ENCODE measurements at regions not wholly inside any gene's neighbourhood (a gene's known extent, or its start where the extent isn't known, plus 50 kb on each side); places are given as distances from the start of the nearest gene placed in this dataset.
"Not testable (repeated sequence)": the region's sequence is repeated elsewhere in the genome, so short reads cannot be mapped to it uniquely, and the experiment has no call there.

DNA sequence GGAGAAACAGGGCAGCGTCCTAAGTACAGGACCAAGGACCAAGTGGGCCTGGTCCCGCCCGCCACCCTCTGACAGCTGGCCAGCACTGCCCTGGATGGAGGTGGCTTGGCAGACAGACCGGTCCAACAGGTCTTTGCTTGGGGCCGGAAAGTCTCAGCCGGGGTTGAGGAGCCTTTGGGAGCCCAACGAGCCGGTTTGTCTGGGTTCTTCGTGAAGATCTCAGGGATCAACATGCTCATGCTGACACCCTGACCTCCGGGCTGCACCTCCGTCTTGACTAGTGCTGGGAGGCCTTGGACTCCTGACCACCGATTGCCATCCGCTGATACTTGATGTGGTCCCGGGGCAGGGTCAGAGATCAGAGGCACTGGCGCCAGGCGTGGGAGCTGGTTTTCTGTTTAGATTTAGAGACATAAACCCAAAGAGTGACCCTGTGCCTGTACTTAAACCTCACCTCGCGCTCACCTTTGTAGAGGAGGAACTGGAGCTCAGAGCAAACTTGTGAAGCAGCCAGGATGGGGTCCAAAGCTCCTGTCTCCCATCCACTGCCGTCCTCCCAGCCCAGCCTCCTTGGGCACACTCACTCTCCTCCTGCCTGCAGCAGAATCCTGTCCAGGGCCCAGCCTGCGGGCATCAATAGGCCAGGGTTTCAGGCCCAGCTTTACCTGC is 92.1 kb upstream of the GSE1 start:
- DNase-seq: no peak

DNA sequence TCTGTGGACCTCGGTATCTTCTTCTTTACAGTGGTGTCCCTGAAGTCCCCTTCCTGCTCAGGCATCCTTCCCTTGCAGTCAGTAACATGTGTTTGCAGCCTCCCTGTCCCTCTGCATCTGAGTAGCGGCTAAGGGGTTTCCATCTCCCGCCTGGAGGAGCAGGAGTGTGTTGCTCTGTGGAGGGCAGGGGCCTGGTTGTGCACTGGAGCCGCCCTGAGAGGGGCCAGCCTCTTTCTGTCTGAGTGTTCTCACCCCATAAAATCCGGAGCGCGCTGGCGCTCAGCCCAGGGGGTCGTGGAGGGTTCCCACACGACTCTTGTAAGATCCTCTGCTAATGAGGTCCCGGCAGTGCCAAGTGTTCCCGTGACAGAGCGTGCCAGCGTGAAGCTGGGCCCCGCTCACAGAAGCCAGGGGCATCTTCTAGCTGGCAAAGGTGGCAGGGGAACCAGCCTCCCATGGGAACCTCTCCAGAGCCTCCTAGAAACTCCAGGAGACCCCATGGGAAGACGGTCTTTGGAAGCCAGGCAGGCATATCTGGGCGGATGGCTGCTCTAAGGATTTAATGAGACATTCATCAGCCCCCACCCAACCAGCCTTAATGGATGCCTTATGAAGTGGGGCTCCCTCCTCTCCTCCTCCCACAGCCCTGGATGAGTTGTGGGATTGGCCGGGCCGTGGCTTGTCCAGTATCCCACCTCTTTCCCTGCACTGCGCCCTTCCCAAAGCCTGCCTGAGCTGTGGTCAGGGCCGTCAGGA is 91.4 kb upstream of the GSE1 start:
- no peak for DNase-seq

DNA sequence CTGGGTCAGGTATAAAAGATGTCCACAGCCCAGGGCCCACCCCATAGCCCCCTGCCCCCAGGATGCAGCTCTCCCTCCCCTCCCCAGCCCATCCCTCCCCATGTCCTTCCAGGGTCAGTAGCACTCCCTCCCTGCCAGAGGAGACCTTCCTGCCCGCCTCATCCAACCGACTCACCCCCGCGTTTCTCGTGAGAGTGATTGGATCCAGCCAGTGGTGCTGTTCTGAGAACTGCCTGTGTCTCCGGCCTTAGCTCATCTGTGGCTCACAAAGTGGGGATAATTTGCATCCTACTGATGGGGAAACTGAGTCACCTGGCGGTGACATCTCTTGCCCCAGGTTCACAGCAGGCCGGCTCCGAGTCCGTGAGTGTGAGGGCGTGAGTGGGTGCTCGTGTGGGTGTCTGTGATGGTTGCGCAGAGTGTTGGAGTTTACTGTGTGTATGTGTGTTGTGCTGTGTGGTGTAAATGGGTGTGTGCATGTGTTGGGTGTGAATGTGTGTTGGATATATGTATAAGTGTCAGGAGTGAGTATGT is 90.7 kb upstream of the GSE1 start:
- DNase-seq: no peak

DNA sequence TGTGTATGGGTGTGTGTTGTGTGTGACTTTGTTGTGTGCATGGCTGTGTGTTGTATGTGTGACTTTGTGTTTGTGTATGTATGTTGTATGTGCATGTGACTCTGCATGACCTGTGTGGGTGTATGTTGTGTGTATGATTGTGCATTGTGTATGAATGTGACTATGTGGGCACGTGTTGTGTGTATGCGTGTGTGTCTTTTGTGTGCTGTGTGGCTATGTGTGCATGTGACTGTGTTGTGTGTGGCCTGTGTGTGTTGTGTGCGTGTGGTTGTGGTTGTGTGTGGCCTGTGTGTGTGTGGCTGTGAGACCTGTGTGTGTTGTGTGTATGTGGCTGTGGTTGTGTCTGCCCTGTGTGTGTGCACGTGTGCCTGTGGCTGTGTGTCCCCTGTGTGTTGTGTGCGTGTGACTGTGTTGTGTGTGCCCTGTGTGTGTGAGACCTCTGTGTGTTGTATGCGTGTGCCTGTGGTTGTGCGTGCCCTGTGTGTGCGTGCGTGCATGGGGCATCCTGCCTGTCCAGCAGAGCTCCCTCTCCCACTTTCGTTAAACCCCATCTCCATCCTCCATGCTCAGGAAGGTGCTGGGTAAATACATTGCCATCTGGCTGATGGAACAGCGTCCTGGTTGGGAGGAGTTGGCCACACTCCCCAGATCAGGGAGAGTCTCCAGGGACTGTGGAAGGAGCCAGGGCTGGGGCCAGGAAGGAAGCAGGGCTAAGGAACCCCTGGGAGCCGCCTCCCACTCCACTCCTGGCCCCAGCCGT is 90.1 kb upstream of the GSE1 start:
- DNase-seq: no peak

DNA sequence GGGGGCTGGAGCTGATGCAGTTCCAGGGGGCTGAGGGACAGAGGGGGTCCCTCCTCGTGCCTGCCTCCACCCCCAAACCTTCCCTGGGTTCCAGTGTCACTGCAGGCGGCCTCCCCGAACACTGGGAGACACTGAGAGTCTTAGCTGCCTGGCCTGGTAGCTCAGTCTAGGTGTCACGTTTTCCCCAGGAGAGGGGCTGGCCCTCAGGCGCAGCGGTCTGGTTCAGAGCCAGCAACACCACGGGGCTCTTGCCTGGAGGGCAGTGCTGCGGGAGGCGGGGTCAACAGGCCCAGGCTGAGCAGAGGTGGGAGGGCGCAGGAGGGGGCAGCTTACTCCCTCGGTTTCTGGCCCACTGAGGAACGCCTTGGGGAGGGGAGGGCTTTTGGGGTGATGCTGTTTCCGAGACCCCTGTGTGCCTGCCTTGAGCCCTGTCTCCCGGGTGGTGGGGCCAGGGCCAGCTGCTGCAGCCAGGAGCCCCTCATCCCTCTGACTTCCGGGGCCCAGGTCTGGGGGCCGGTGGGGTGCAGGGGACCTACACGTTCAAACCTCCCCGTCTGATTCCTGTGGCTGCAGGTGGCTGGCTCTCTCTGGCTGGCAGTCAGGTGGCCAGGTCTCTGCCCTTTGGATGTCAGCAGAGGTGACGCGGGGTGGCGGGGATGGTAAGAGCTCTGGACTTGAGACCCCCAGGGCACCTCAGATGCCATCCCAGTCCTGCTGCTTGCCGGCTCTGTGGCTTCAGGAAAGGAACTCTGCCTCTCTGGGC is 89.3 kb upstream of the GSE1 start:
- no peak for DNase-seq

DNA sequence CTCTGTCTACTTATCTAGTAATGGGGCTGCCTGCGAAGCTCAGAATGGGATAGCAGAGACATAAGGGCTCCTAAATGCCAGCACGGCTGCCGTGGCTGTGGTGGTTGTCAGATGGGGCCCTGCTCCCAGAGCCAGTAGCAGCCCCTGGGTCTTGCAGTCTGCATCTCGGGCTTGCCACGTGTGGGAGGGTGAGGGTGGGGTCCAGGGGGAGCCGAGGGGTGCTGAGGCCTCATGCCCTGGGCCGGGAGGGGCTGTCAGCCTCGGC is 88.8 kb upstream of the GSE1 start:
- DNase-seq: no peak

DNA sequence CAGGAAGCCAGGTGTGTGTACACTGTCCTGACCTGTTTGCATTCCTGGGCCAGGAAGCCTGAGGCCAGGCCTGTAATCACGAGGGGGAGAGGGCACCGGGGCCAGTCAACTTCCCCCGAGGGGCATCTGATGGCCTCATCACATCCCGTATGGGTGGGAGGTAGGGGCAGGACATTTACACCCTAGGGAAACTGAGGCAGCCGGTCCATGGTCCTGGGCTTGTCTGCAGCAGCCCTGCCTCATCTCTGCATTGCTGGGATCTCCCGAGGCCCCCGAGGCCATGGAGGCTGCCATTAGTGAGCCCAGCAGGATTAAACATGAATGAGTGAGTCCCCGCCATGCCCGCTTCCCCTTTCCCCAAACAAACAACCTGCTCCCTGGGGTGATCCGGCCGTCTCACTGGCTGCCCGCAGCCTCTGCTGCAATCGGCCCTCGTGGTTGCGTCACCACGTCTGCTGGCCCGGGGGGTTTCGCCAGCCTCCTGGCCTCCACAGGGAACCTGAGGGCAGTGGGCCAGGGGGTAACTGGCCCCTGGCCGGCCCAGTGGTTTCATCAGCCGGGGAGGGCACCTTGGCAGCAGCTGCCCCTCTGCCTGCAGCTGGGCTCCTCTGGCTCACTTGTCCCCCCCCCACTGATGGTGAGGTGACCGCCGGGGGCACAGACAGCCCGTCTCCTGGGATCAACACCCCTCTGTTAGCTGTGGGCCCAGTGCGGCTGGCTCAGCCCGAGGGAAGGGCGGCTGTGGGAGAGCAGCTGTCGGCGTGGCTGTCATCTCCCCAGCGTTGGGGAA is 88.3 kb upstream of the GSE1 start:
- DNase-seq: no peak

DNA sequence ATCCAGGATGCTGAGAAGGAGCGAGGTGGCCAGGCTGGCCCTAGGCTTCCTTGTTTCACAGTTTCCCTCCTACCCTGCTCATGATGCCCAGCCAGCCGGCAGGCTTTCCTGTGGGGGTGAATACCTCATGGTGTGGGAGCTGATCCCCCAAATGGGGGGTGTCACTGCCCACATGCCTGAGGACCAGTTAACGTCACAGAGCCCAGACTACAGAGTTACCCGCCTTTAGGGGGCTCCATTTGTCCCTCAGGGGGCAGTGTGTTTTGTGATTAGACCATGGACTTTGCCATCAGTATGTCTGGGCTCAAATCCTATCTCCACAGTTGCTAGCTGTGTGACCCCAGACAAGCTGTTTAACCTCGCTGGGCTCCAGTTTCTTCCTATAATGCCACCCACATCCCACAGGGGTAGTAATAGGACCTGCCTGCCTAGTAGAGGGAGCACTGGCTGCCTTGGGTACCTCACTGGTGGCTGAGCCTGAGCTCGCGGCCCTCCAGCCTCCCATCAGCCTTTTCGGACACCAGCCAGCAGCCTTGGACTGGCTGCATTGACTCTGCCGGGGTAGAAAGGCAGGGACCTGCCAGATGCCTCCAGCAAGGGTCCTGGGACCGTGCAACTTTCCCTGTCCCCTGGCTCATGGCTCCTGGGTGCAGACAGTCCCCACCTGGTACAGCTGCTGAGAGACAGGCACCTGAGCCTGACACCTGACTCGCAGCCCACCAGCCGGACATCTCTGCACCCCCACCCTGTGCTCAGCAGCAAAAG is 87.5 kb upstream of the GSE1 start:
- no peak for DNase-seq

DNA sequence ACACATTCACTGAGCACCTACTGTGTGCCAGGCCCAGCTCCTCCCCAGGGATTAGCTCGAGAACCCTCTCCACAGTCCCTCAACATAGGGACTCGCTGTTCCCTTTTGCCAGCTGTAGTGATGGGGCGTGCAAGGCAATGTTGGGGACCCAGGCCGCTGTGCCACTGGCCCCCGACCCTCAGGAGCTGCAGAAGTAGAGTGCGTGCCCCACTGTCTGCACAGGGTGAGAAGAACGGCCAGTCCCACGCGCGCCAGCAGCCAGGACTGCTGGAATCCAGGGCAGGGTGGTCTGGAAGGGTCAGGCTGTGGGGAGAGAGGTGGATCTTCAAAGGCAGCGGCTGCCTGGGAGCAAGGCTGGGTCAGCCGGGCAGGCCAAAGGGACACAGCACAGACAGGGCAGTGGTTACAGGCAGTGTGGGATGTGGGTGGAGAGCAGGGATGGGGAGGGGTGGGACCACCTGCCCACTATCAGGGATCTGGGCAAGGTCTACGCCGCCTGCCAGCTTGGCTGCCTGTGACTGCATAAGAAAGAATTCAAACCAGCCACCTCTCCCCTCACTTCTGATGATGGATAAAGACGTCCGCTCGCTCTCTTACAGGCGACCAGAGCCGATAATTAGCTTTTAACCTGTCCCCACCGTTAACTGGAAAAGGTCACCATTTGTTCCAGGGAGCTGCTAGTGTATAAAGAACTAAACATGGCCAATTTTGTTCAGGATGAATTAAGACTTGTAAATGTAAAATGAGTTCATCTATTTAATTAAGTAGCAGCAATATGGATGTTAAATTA is 86.7 kb upstream of the GSE1 start:
- DNase-seq: no peak

DNA sequence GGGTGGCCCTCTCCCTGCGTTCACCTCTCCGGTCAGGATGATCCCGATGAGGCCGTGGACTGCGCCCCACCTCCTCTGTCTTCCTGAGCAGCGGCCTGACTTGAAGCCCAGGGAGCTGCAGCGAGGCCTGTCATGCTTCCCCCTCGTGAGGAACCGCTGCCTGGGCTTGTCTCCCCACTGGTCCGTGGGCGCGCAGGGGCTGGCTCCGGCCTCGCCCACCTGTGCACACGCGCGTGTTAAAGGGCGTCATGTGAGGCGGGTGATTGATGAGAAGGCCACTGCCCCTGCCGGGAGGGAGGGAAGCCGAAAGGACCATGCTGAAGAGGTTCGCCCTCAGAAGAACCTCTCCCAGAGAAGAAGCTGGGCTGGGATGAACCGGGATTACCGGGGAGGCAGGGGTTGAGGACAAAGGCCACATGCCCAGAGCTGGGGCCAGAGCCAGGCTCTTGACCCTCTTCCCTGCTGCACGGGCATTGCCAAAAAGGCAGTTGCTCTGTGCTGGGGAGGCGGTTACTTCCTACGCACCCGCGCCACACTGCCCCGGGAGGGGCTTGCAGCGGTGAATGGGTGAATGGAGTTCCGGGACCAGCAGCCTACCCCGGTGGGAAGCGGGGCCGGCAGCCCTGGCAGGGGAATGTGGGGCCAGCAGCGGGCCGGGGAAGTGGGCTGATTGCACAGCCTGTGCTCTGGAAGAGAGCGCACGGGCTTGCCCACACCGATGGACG is 85.9 kb upstream of the GSE1 start:
- DNase-seq: no peak

DNA sequence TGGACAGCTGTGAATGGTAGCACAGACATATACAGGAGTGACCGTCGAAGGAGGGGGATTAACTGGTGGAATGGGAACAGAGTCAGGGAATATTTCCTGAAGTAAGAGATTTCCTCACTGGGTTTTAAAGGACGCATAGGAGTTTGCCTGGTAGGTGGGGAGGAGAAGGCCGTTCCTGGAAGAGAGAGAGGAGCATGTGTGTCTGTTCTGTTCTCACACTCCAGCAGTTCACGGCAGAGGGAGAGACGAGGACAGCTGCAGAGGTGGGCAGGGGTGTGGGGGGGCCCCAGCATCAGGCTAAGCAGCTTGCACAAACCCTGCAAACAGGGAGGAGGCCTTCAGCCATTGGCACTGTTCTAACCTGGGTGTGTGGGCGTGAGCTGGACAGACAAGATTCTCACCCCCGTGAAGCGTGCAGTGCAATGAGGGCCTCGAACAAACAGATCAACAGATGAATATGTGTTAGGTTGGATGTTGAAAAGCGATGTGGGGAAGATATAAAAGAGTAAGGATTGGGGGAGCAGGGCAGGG is 85.3 kb upstream of the GSE1 start:
- no peak for DNase-seq

DNA sequence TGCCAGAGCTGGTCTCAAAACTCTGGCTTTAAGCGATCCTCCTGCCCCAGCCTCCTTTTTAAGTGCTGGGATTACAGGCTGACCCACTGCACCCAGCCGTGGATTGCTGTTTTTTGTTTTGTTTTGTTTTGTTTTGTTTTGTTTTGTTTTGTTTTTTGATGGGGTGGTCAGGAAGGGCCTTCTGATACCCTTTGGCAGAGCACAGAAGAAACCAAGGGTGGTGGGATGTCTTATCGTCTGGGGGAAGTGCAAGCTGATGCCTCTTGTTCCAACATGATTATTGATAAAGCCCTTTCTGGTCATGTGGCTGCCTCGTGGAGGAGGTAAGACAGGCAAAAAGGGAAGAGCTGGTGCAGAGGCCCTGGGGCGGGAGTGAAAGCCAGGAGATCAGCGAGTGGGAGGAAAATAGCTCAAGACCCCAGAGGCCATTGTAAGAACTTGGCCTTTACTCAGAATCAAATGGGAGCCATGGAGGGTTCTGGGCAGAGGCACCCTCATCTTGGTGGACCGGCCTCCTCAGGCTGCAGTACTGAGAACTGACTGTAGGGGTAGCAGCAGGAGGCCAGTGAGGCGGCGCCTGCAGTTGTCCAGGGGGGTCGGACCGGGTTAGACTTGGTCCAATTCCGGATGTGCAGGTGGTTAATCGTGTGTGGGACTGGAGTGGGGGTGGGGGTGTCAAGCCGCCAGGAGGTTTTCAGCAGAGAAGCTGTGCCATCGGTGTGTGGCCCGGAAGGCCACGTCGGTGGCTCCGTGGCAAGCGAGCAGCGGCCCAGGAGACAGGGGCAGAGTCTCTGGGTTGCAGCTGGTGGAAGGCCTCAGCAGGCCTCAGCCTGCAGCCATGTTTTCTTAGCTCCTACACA is 84.4 kb upstream of the GSE1 start:
- no peak for DNase-seq

DNA sequence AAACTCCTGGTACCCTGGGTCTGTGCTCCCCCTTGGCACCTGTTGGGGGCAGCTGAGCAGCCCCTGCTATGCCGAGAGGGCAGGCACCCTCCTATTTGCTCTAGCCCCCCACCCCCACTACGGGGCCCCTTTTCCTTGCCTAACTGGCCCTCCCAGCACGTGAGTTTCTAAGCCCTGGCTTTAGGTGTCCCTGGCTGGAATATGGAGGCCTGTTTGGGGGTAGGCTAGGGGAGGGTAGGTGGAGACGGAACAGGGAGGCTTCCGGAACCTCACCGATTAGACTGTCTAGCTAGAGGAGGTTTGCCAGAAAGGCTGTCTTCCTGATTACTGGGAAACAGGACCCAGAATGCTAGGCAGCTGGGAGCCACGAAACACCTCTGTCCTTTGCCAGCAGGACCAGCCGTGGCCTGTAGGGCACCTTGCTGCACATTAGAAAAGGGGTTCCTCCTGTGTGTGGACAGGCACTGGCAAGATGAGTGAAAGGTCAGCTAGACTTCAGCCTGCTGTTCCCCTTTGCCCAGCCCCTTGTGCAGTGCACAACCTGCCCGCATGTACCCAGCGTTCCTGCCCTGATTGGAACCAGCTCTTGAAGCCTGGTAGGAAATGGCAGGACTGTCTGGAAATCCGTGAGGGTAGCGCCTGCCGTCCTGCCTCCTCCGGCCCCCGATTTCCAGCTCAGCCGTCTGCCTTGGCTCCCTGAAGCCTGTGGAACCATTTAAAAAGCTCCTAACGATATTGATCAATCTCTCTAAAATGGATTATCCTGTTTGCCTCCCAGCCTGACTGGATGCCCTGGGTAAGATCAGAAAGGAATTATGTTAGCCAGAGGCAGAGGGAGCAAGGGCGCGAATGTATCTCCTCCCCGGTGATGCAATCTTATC is 83.4 kb upstream of the GSE1 start:
- no peak for DNase-seq

DNA sequence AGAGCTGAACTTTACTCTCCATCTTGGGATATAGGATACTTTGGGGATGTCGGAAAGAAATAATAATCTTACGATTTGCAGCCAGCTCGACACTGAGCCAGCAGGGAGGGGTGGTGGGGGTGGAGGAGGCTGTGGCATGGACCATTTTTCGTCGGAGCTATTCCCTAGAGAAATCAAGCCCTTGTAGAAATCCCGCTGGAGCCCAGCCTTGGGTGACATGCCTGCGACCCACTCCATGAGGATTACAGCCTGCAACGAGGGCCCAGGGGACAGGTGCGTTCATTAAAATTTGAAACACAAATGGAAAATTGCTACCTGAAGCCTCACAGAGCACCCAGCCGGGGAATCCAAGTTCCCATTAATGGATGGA is 82.8 kb upstream of the GSE1 start:
- no peak for DNase-seq

DNA sequence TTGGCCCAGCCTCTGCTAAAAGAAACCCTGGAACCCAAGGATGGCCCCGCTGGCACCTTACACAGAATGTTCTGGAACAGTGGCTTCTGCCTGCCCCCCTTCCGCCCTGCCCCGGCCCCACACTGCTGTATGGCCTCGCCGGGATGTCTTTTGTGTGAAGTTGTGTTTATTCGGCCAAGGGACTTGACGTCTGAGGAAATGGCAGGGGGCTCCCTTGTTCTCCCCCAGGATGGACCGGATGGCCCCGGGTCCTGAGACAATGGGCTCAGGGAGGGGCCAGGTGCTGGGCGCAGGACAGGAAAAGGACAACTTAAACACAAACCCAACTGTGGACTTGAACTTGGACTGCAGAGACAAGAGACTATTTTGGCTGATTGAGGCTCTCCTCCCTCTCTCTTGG is 81.6 kb upstream of the GSE1 start:
- DNase-seq: no peak

DNA sequence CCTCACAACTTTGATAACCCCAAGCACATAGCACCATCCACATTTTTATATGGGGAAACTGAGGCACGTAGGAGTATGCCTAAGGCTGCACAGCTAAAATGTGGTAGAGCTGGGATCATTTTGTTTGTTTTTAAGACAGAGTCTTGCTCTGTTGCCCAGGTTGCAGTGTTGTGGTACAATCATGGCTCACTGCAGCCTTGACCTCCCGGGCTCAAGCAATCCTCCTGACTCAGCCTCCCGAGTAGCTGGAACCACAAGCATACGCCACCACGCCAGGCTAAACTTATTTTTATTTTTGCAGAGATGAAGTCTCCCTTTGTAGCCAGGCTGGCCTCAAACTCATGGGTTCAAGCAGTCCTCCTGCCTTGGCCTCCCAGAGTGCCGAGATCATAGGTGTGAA is 81.0 kb upstream of the GSE1 start:
- DNase-seq: no peak

DNA sequence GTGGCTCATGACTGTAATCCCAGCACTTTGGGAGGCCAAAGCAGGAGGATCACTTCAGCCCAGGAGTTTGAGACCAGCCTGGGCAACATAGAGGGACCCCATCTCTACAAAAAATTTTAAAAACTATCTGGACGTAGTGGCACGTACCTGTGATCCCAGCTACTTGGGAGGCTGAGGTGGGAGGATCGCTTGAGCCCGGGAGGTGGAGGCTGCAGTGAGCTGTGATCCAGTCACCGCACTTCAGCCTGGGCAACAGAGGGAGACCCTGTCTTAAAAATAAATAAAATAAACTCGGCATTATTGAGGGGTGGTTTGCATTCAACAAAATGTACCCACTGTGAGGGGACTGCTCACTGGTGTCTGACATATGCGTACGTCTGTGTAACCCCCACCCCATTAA is 79.5 kb upstream of the GSE1 start:
- DNase-seq: not testable (repeated sequence)

Data from stimulated activated CD4-positive, alpha-beta T cell treated with anti-CD3 and anti-CD28 coated beads, Interleukin-1b, Interleukin-23, amount 100 ng/mL, for 48 hours (primary cell).